ENCODE measurements at regions not wholly inside any gene's neighbourhood (a gene's known extent, or its start where the extent isn't known, plus 50 kb on each side); places are given as distances from the start of the nearest gene placed in this dataset.
A peak's percentile ranks its signal among the peaks of the same experiment; 100 is the strongest.
"Not testable (repeated sequence)": the region's sequence is repeated elsewhere in the genome, so short reads cannot be mapped to it uniquely, and the experiment has no call there.

DNA sequence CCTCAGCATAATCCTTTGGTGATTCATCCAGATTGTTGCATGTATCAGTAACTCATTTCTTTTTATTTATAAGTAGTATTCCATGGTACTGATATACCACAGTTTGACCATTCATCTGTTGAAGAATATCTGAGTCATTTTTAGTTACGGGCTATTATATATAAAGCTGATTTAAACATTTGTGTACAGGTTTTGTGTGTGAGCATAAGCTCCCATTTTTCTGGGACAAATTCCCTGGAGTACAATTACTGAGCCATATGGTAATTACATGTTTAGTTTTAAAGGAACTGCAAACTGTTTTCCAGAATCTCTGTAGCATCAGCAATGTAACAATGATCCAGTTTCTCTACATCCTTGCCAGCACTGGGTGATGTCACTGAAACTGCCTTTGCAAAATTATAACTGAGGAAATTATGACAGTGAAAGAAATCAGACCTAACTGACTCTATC is 236.2 kb upstream of the KRR1 start:
- no peak overlapping the region for H3K4me3 ChIP-seq (ENCODE audit: low read length)
- peaks cover 31% of the 10 kb centered on the region for H3K4me1 ChIP-seq (ENCODE audit: control insufficient read depth, insufficient read depth, low read length)
- peak overlapping the region; percentile 33 for H3K4me2 ChIP-seq (ENCODE audit: low read length)
- peaks cover 2% of the 10 kb centered on the region for H3K27me3 ChIP-seq (ENCODE audit: control insufficient read depth, insufficient read depth, low read length)
- H3K9me3 ChIP-seq (replicated peaks; ENCODE audit: low read length), result no peaks in the 10 kb centered on the region
- H3K36me3 ChIP-seq (ENCODE audit: insufficient read depth, low read length), result no peaks in the 10 kb centered on the region
- H3K9ac ChIP-seq (ENCODE audit: low read depth, low read length), result peak overlapping the region; percentile 9

DNA sequence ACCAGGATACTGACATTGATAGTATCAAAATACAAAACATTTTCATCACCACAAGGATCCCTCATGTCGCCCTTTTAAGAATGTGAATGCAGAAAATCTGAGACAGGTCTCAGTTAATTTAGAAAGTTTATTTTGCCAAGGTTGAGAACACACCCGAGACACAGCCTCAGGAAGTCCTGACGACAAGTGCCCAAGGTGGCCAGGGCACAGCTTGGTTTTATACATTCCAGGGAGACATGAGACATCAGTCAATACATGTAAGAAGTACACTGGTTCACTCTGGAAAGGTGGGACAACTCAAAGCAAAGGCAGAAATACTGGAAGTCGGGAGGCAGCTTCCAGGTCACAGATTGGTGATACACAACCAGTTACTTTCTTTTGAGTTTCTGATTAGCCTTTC is 235.2 kb upstream of the KRR1 start:
- H3K4me2 ChIP-seq (ENCODE audit: low read length), result no peak overlapping the region
- no peak overlapping the region for H3K9ac ChIP-seq (ENCODE audit: low read depth, low read length)
- peaks cover 2% of the 10 kb centered on the region for H3K27me3 ChIP-seq (ENCODE audit: control insufficient read depth, insufficient read depth, low read length)
- no peaks in the 10 kb centered on the region for H3K9me3 ChIP-seq (replicated peaks; ENCODE audit: low read length)
- H3K4me3 ChIP-seq (ENCODE audit: low read length), result no peak overlapping the region
- no peaks in the 10 kb centered on the region for H3K36me3 ChIP-seq (ENCODE audit: insufficient read depth, low read length)
- H3K4me1 ChIP-seq (ENCODE audit: control insufficient read depth, insufficient read depth, low read length), result peaks cover 21% of the 10 kb centered on the region

DNA sequence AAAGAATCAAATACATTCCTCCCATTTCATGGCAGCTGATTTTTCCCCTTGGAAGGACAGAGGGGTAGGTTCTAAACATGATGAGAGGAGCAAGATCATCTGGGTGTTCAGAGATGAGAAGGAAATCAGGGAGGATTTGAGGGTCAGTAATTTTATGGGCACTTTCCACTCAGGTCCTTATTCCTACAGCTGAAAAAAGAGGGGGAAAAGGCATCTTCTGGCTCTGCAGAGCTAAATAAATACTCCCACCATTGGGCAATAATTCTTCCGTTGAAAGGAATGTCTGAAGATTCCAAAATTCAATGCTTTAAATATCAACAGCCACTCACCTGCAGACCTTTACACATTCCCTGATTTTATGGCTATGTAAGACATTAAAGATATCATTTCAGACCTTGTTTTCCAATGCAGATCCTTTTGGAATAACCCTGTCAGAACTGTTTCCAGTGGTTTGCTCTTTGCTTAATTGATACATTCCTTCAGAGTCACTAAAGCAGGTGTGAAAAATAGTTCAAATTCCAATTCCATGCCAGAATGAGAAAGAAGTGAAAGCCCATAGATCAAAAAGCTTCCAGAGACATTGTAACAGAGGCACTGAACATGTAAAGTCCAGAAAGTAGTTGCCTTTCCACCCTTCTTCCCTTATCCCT is 233.3 kb upstream of the KRR1 start:
- Histone ChIP-seq H3K4me2 (ENCODE audit: low read length) (no peak overlapping the region), H3K4me1 (ENCODE audit: control insufficient read depth, insufficient read depth, low read length) (peaks cover 8% of the 10 kb centered on the region), H3K4me3 (ENCODE audit: low read length) (no peak overlapping the region), H3K27me3 (ENCODE audit: control insufficient read depth, insufficient read depth, low read length) (peaks cover 2% of the 10 kb centered on the region), H3K36me3 (ENCODE audit: insufficient read depth, low read length) (no peaks in the 10 kb centered on the region), H3K9me3 (replicated peaks; ENCODE audit: low read length) (no peaks in the 10 kb centered on the region), H3K9ac (ENCODE audit: low read depth, low read length) (no peak overlapping the region)

DNA sequence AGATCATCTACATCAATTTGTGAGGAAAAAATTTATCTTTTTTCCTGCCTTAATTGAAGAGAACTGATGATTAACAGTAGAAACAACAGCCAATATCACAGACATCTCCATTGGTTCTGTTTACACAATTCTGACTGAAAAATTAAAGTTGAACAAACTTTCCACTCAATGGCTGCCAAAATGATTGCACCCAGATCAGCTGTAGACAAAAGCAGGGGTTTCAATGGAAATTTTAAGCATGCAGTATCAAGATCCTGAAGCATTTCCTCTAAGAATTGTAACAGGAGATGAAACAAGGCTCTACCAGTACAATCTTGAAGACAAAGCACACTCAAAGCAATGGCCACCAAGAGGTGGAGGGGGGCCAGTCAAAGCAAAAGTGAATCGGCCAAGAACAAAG is 231.6 kb upstream of the KRR1 start:
- H3K36me3 ChIP-seq (ENCODE audit: insufficient read depth, low read length), result no peaks in the 10 kb centered on the region
- no peak overlapping the region for H3K9ac ChIP-seq (ENCODE audit: low read depth, low read length)

DNA sequence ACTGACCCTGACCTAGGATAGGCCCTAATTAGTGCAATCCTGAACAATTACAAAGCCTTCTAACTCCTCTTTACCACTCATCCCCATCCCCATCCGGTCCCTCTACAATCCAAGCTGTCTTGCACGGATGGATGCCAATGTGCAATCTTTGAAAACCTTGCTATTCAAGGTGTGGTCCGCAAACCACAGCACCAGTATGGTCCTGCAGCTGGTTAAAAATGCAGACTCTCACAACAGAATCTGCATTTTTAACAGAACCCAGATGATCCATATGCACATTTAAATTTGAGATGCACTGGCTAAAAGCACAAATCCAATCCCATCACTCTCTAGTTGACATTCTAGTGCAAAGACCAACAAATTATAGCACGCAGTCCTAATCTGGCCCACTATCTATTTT is 230.6 kb upstream of the KRR1 start:
- no peak overlapping the region for H3K4me3 ChIP-seq (ENCODE audit: low read length)
- no peak overlapping the region for H3K4me2 ChIP-seq (ENCODE audit: low read length)
- H3K9me3 ChIP-seq (replicated peaks; ENCODE audit: low read length), result no peaks in the 10 kb centered on the region
- no peaks in the 10 kb centered on the region for H3K36me3 ChIP-seq (ENCODE audit: insufficient read depth, low read length)
- peaks cover 2% of the 10 kb centered on the region for H3K27me3 ChIP-seq (ENCODE audit: control insufficient read depth, insufficient read depth, low read length)
- H3K9ac ChIP-seq (ENCODE audit: low read depth, low read length), result no peak overlapping the region
- peaks cover 4% of the 10 kb centered on the region for H3K4me1 ChIP-seq (ENCODE audit: control insufficient read depth, insufficient read depth, low read length)

More for the DNA sequence above, 231.6 kb upstream of the KRR1 start:
- Histone ChIP-seq H3K27me3 (ENCODE audit: control insufficient read depth, insufficient read depth, low read length) (peaks cover 2% of the 10 kb centered on the region), H3K4me2 (ENCODE audit: low read length) (no peak overlapping the region), H3K4me3 (ENCODE audit: low read length) (no peak overlapping the region), H3K9me3 (replicated peaks; ENCODE audit: low read length) (no peaks in the 10 kb centered on the region), H3K4me1 (ENCODE audit: control insufficient read depth, insufficient read depth, low read length) (peaks cover 9% of the 10 kb centered on the region)

DNA sequence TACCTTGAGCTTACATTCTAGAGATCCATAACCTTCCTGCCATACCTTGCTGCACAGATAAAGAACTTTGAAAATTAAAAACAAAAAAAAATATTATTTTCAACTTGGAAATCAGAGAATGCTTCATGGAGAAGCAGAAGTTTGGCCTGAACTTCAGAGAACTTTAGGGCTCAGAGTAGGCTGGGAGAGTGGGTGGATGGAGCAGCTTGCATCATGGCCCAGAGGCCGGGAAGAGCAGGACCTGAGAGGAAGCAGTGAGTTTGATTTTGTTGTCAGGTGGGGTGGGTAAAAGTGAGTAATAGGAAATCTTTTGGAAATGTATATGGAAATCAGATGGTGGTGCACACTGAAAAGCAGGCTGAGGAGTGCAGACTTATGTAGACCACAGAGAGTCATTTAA is 228.5 kb upstream of the KRR1 start:
- Histone ChIP-seq H3K27me3 (ENCODE audit: control insufficient read depth, insufficient read depth, low read length) (peaks cover 2% of the 10 kb centered on the region), H3K36me3 (ENCODE audit: insufficient read depth, low read length) (no peaks in the 10 kb centered on the region), H3K4me1 (ENCODE audit: control insufficient read depth, insufficient read depth, low read length) (peaks cover 4% of the 10 kb centered on the region), H3K4me3 (ENCODE audit: low read length) (no peak overlapping the region), H3K4me2 (ENCODE audit: low read length) (no peak overlapping the region), H3K9ac (ENCODE audit: low read depth, low read length) (no peak overlapping the region), H3K9me3 (replicated peaks; ENCODE audit: low read length) (no peaks in the 10 kb centered on the region)

DNA sequence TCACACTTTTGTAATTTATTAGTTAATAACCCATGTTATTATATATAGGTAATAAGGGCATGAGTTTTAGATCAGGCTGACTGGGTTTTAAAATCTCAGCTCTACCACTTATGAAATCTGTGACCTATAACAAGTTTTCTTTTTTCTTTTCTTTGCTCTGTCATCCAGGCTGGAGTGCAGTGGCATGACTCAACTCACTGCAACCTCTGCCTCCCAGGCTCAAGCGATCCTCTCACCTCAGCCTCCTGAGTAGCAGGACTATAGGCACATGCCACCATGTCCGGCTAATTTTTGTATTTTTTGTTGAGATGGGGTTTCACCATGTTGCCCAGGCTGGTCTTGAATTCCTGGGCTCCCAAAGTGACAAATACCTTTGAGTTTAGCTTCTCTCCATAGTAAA is 227.7 kb upstream of the KRR1 start:
- not testable (repeated sequence) for H3K9ac ChIP-seq (ENCODE audit: low read depth, low read length); H3K27me3 ChIP-seq (ENCODE audit: control insufficient read depth, insufficient read depth, low read length); H3K9me3 ChIP-seq (replicated peaks; ENCODE audit: low read length); H3K4me3 ChIP-seq (ENCODE audit: low read length); H3K4me2 ChIP-seq (ENCODE audit: low read length); H3K4me1 ChIP-seq (ENCODE audit: control insufficient read depth, insufficient read depth, low read length); H3K36me3 ChIP-seq (ENCODE audit: insufficient read depth, low read length)

DNA sequence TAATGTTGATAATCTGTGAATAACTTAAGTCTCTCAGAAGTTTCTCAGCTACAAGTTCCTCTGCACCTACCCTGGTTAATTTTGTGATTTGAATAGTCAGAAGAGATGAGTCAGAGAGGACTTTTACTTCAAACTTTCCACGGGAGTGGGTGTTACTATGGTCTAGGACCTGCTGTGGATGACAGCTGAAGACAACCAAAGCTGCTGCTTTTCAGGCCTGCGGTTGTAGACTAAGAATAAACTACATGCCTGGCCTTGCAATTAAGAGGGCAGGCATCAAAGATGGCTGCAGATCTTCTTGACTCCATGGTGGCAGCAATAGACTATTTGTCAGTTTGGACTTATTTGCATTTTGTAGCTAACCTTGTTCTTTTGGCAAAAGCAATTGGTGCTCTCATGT is 227.1 kb upstream of the KRR1 start:
- H3K4me1 ChIP-seq (ENCODE audit: control insufficient read depth, insufficient read depth, low read length), result peaks cover 4% of the 10 kb centered on the region
- no peaks in the 10 kb centered on the region for H3K9me3 ChIP-seq (replicated peaks; ENCODE audit: low read length)
- H3K4me2 ChIP-seq (ENCODE audit: low read length), result no peak overlapping the region
- no peaks in the 10 kb centered on the region for H3K36me3 ChIP-seq (ENCODE audit: insufficient read depth, low read length)
- H3K4me3 ChIP-seq (ENCODE audit: low read length), result no peak overlapping the region
- no peaks in the 10 kb centered on the region for H3K27me3 ChIP-seq (ENCODE audit: control insufficient read depth, insufficient read depth, low read length)
- no peak overlapping the region for H3K9ac ChIP-seq (ENCODE audit: low read depth, low read length)

DNA sequence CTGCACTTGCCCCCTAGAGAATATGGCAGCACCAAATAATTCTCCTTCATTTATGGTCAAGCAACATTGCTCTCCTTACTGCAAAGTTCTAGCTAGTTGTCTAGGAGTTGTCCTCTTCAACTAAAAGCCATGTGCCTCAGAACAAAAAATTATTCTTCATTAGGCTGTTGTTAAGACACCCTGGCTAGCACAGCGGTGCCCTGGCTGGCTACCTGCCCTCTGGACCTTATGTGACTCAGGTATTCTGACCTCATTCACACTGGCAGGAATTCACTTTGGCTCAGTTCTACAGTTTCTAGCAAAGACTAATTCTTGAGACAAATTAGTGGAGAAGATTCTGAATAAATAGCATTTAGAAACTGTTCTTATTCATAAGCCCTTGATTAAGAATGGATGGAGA is 224.4 kb upstream of the KRR1 start:
- Histone ChIP-seq H3K4me2 (ENCODE audit: low read length) (no peak overlapping the region), H3K4me3 (ENCODE audit: low read length) (no peak overlapping the region), H3K9ac (ENCODE audit: low read depth, low read length) (no peak overlapping the region), H3K27me3 (ENCODE audit: control insufficient read depth, insufficient read depth, low read length) (no peaks in the 10 kb centered on the region), H3K36me3 (ENCODE audit: insufficient read depth, low read length) (no peaks in the 10 kb centered on the region), H3K9me3 (replicated peaks; ENCODE audit: low read length) (no peaks in the 10 kb centered on the region), H3K4me1 (ENCODE audit: control insufficient read depth, insufficient read depth, low read length) (peaks cover 4% of the 10 kb centered on the region)

DNA sequence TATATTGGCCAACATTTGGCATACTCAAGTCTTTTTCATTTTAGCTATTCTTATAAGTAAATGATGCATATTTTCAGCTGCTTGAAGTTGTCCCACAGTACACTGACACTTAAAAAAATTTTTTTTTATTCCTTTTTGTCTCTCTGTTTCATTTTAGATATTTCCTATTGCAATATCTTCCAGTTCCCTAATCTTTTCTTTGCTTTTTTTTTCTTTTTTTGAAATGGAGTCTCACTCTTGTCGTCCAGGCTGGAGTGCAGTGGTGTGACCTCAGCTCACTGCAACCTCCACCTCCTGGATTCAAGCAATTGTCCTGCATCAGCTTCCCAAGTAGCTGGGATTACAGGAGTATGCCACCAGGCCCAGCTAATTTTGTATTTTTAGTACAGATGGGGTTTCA is 217.4 kb upstream of the KRR1 start:
- Histone ChIP-seq H3K4me3 (ENCODE audit: low read length) (no peak overlapping the region), H3K36me3 (ENCODE audit: insufficient read depth, low read length) (no peaks in the 10 kb centered on the region), H3K4me2 (ENCODE audit: low read length) (no peak overlapping the region), H3K9ac (ENCODE audit: low read depth, low read length) (no peak overlapping the region), H3K9me3 (replicated peaks; ENCODE audit: low read length) (no peaks in the 10 kb centered on the region), H3K4me1 (ENCODE audit: control insufficient read depth, insufficient read depth, low read length) (peaks cover 20% of the 10 kb centered on the region), H3K27me3 (ENCODE audit: control insufficient read depth, insufficient read depth, low read length) (no peaks in the 10 kb centered on the region)

DNA sequence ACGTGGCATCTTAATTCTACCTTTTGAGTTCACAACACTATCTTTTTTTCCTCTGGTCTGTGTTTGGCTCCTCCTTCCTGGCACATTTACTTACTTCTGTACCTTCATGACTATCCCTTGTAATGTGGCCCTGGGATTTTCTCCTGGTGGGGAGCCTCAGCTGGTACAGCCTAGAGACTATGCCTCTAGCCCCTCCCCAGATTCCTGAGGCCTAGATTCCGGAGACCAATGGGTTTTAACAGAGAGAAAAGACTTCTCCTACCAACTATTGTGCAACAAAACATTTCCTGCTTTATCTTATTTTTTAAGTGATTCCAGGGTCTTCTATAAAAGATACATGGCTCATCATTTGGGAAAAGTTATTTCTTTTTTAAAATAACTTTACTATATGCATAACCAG is 216.2 kb upstream of the KRR1 start:
- Histone ChIP-seq H3K9ac (ENCODE audit: low read depth, low read length) (no peak overlapping the region), H3K4me2 (ENCODE audit: low read length) (no peak overlapping the region), H3K9me3 (replicated peaks; ENCODE audit: low read length) (no peaks in the 10 kb centered on the region), H3K4me3 (ENCODE audit: low read length) (no peak overlapping the region), H3K4me1 (ENCODE audit: control insufficient read depth, insufficient read depth, low read length) (peaks cover 32% of the 10 kb centered on the region), H3K27me3 (ENCODE audit: control insufficient read depth, insufficient read depth, low read length) (no peaks in the 10 kb centered on the region), H3K36me3 (ENCODE audit: insufficient read depth, low read length) (no peaks in the 10 kb centered on the region)

DNA sequence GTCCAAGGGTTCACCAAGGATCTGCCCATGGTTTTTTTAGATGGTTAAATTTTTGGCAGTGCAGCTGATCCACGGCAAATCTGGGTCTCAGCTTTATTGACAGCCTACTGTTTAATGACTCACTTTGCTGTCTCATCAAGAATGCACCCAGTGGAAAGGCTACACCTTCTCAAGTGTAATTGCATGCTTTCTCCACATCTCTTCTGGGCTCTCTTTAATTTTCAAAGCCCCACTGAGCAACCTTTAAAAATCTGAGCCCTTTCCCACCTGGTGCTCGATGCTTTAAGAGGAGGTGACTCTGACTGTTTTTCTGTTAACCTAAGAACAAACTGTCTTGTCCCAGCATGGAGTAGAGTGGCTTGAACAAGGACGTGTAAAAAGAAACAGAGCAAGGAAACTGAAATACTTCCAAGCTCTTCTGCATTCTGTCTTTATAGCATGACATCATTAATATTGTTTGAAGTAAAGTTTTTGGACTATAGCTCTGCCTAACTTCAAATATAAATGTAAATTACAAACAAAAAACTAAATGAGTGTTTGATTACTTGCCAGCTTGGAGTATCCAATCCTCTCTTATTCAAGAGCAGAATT is 214.2 kb upstream of the KRR1 start:
- H3K36me3 ChIP-seq (ENCODE audit: insufficient read depth, low read length), result no peaks in the 10 kb centered on the region
- peaks cover 51% of the 10 kb centered on the region for H3K4me1 ChIP-seq (ENCODE audit: control insufficient read depth, insufficient read depth, low read length)
- peak overlapping the region; percentile 59 for H3K9ac ChIP-seq (ENCODE audit: low read depth, low read length)
- peak overlapping the region; percentile 44 for H3K4me3 ChIP-seq (ENCODE audit: low read length)
- no peaks in the 10 kb centered on the region for H3K9me3 ChIP-seq (replicated peaks; ENCODE audit: low read length)
- H3K4me2 ChIP-seq (ENCODE audit: low read length), result peak overlapping the region; percentile 75
- no peaks in the 10 kb centered on the region for H3K27me3 ChIP-seq (ENCODE audit: control insufficient read depth, insufficient read depth, low read length)
